HG03060 (cell line): ENCODE measurements at regions not wholly inside any gene's neighbourhood (a gene's known extent, or its start where the extent isn't known, plus 50 kb on each side); places are given as distances from the start of the nearest gene placed in this dataset.

Experiments
- ATAC-seq: cut with Tn5 transposase; IDR thresholded peaks from one replicate; pipeline ENCODE4 v1.9.1; 2021; ENCODE audit warnings: low read depth, moderate number of reproducible peaks; ENCODE audit not compliant: unreplicated experiment

- no peak for ATAC-seq
Measured at GRCh38 chr5:28082610-28083009, 1044.2 kb upstream of the CDH9 start.

GRCh38 chr5:28077291-28078240 lies 1039.2 kb upstream of the CDH9 start:
- no peak for ATAC-seq

GRCh38 chr5:28066856-28067255 lies 1028.5 kb upstream of the CDH9 start:
- ATAC-seq = no peak

GRCh38 chr5:28065656-28066055 lies 1027.3 kb upstream of the CDH9 start:
- no peak for ATAC-seq

GRCh38 chr5:28046596-28046995 lies 1008.2 kb upstream of the CDH9 start:
- ATAC-seq = no peak

GRCh38 chr5:28027851-28028250 lies 989.5 kb upstream of the CDH9 start:
- no peak for ATAC-seq

- ATAC-seq = no peak
Measured at GRCh38 chr5:28017178-28017577, 978.8 kb upstream of the CDH9 start.

- ATAC-seq = no peak
Measured at GRCh38 chr5:28014779-28015178, 976.4 kb upstream of the CDH9 start.

- ATAC-seq = no peak
Measured at GRCh38 chr5:28012538-28012937, 974.2 kb upstream of the CDH9 start.

- no peak for ATAC-seq
Measured at GRCh38 chr5:28009576-28009975, 971.2 kb upstream of the CDH9 start.

- no peak for ATAC-seq
Measured at GRCh38 chr5:27996665-27997064, 958.3 kb upstream of the CDH9 start.

GRCh38 chr5:27995867-27996266 lies 957.5 kb upstream of the CDH9 start:
- no peak for ATAC-seq

- ATAC-seq = no peak
Measured at GRCh38 chr5:27978322-27978721, 939.9 kb upstream of the CDH9 start.

GRCh38 chr5:27969157-27969556 lies 930.8 kb upstream of the CDH9 start:
- ATAC-seq = no peak

GRCh38 chr5:27963050-27963783 lies 924.8 kb upstream of the CDH9 start:
- no peak for ATAC-seq

GRCh38 chr5:27962198-27962597 lies 923.8 kb upstream of the CDH9 start:
- ATAC-seq = no peak

GRCh38 chr5:27947088-27947487 lies 908.7 kb upstream of the CDH9 start:
- no peak for ATAC-seq

- ATAC-seq = no peak
Measured at GRCh38 chr5:27944471-27944870, 906.1 kb upstream of the CDH9 start.

GRCh38 chr5:27938989-27939388 lies 900.6 kb upstream of the CDH9 start:
- ATAC-seq = no peak

GRCh38 chr5:27928060-27928459 lies 889.7 kb upstream of the CDH9 start:
- no peak for ATAC-seq

GRCh38 chr5:27911216-27911615 lies 872.8 kb upstream of the CDH9 start:
- ATAC-seq = no peak

- no peak for ATAC-seq
Measured at GRCh38 chr5:27908341-27908740, 870.0 kb upstream of the CDH9 start.
